HUES64 (cell line): ENCODE measurements at regions not wholly inside any gene's neighbourhood (a gene's known extent, or its start where the extent isn't known, plus 50 kb on each side); places are given as distances from the start of the nearest gene placed in this dataset.

Experiments used
- H3K27ac ChIP-seq: 2 replicates; pipeline ENCODE4 v1.7.0; 2013; ENCODE audit warnings: low read depth, low read length, inconsistent platforms
- H3K27me3 ChIP-seq: 2 replicates; pipeline ENCODE4 v1.6.1; 2013; ENCODE audit warnings: mild to moderate bottlenecking, low read length; ENCODE audit not compliant: insufficient read depth
- H3K36me3 ChIP-seq: 2 replicates; pipeline ENCODE4 v1.6.1; 2013; ENCODE audit warnings: mild to moderate bottlenecking, low read length; ENCODE audit not compliant: insufficient read depth
- H3K4me1 ChIP-seq: 2 replicates; pipeline ENCODE4 v1.6.1; 2013; ENCODE audit warnings: mild to moderate bottlenecking, low read length, moderate library complexity; ENCODE audit not compliant: insufficient read depth
- H3K4me3 ChIP-seq: 2 replicates; pipeline ENCODE4 v1.5.1; 2013; ENCODE audit warnings: mild to moderate bottlenecking, low read length, moderate library complexity
- H3K9ac ChIP-seq: 2 replicates; pipeline ENCODE4 v1.6.1; 2013; ENCODE audit warnings: mild to moderate bottlenecking, low read depth, low read length
- H3K9me3 ChIP-seq: 2 replicates; pipeline ENCODE4 v1.6.1; 2013; ENCODE audit warnings: low read depth, low read length; ENCODE audit not compliant: insufficient read depth
- WGBS: fragments of 150-250, 120-280 bp; methylation state at CpG from one replicate; pipeline ENCODE4 v1.1.7; 2013; ENCODE audit warnings: missing lambda C conversion rate; 5-methylcytosine and 5-hydroxymethylcytosine counted together

DNA sequence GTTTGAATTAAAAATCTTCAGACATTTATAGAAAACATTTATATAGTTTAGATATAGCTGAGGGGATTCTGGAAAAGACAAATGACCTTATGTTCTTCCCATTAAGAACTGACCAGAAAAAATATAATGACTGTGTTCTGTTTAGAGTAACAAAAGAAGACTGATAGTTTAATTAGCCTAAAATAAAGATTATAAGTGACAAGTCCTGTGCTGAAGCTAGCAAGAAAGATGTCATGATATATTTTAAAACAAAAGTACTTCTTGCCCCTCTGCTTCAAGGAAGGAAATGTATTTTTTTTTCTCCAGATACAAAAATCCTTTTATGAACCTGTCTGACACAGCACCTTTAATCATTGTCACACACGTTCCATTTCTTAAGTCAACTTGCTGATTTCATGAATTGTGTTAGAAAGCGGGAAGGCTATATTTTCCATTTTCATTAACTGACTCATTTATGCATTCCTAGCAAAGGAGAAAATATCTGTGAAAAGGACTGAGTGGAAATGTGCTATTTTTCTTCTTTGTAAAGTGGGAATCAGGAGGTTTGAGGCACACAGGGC lies 690.7 kb upstream of the GOT2 start:
- peaks cover 2% of the 10 kb centered on the region; the same call in 1 of the 2 replicates for H3K9me3 ChIP-seq
- no peaks in the 10 kb centered on the region for H3K36me3 ChIP-seq
- no peak overlapping the region for H3K27ac ChIP-seq
- no peak overlapping the region for H3K4me3 ChIP-seq
- H3K27me3 ChIP-seq, result no peaks in the 10 kb centered on the region
- 57% methylated on average over 1 of the region's 2 CpGs for WGBS
- no peak overlapping the region for H3K9ac ChIP-seq
- H3K4me1 ChIP-seq, result no peaks in the 10 kb centered on the region

DNA sequence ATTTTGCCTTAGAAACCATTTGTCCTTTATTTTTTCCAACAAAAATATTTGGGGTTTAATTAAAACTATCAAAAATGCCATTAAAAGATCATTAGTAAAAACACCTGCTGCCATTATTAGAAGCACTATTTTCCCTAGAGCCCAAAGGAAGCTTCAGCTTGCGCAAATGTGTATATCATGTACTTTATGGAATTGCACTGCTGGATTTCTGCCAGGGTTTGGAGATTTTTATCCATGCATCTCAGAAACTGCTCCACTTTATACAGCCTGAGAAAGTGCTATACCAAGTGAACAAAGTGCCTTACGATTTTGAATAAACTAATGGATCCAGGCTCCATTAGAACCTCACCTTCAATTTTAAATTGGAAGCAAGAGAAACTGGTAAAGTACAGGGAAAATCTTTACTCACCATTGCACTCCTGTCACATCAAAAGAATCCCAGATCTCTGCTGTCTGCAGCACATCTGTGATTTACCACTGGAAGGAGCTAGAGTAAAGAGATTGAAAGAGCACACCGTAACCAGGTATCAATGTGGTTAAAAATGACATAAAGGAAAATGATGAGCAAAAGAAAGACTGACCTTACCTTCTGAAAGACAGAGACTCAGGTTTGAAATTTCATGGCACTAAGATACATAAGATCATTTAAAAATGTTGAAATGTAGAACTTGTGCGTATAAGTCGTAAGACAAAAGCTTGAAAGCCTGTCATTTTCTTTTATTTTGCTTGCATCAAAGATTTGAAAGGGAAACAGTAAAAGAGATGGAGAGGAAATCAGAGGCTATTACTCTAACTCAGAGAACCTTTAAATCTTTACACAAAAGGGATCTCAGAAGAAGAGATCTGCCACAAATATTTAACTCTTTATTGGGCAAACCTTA lies 678.1 kb upstream of the GOT2 start:
- H3K4me1 ChIP-seq, result no peaks in the 10 kb centered on the region
- no peak overlapping the region for H3K9ac ChIP-seq
- H3K36me3 ChIP-seq, result no peaks in the 10 kb centered on the region
- 87% methylated on average over 5 of the region's 5 CpGs for WGBS
- H3K27me3 ChIP-seq, result no peaks in the 10 kb centered on the region
- no peak overlapping the region for H3K27ac ChIP-seq
- no peaks in the 10 kb centered on the region for H3K9me3 ChIP-seq
- no peak overlapping the region for H3K4me3 ChIP-seq

DNA sequence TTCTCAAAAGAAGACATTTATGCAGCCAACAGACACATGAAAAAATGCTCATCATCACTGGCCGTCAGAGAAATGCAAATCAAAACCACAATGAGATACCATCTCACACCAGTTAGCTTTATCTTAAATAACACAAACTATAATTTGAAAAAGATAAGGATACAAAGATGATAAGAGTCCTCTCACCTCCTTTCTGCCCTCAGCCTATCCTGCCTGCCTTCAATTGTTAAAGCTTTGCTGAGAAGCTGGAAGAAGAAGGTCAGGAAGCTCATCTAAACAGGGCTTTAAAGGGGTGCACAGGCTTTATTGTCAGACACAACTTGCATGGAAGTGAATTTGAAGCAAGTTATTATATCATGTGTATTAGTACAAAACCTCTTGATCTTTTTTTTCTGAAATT lies 676.3 kb upstream of the GOT2 start:
- no peaks in the 10 kb centered on the region for H3K27me3 ChIP-seq
- no CpG with 5 or more reads among the region's 1 CpG for WGBS
- no peak overlapping the region for H3K9ac ChIP-seq
- H3K4me3 ChIP-seq, result no peak overlapping the region
- no peaks in the 10 kb centered on the region for H3K4me1 ChIP-seq
- no peak overlapping the region for H3K27ac ChIP-seq
- H3K36me3 ChIP-seq, result no peaks in the 10 kb centered on the region
- H3K9me3 ChIP-seq, result no peaks in the 10 kb centered on the region

DNA sequence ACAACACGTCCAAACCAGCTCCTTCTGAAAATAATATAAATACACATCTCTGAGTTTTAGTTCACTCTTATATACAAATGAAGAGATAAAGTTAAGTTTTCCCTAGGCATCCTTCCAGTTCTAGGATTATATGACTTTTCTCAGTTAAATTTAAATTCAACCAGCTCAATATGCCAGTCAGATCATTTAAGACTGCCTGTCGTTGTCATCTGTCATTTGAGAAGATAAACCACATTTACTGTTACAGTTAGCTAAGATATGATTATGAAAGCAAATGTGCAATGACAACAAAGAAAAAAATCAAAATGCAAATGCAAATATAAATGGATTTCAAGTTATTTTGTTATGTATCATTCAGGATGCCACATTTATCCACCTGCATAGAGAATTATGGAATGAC lies 671.7 kb upstream of the GOT2 start:
- no peak overlapping the region for H3K4me3 ChIP-seq
- 100% methylated on average over 1 of the region's 2 CpGs for WGBS

DNA sequence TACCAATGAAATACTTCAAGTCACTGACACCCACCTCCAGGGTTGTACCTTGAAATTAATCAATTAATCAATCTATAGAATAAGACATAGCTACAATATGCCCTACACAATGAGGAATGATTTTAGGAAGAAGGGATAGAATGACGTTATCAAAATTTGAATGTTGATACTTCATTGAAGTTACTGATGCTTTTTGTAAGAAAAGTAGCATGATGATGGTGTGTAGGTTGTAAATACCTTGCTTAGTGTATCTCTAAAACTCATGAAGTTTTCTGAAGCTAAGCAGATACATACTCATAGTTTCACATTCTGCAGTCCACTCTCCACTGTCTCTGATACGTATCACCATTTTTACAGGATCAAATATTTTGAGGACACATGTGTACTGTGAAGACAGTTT lies 670.4 kb upstream of the GOT2 start:
- H3K36me3 ChIP-seq, result no peaks in the 10 kb centered on the region
- H3K27ac ChIP-seq, result no peak overlapping the region
- no peaks in the 10 kb centered on the region for H3K4me1 ChIP-seq
- no peaks in the 10 kb centered on the region for H3K27me3 ChIP-seq
- no peak overlapping the region for H3K9ac ChIP-seq
- no peak overlapping the region for H3K4me3 ChIP-seq
- no peaks in the 10 kb centered on the region for H3K9me3 ChIP-seq
- 96% methylated on average over 1 of the region's 2 CpGs for WGBS

More for the DNA sequence above, 671.7 kb upstream of the GOT2 start:
- H3K4me1 ChIP-seq, result no peaks in the 10 kb centered on the region
- no peak overlapping the region for H3K9ac ChIP-seq
- H3K9me3 ChIP-seq, result no peaks in the 10 kb centered on the region
- H3K27ac ChIP-seq, result no peak overlapping the region
- no peaks in the 10 kb centered on the region for H3K36me3 ChIP-seq
- H3K27me3 ChIP-seq, result no peaks in the 10 kb centered on the region

DNA sequence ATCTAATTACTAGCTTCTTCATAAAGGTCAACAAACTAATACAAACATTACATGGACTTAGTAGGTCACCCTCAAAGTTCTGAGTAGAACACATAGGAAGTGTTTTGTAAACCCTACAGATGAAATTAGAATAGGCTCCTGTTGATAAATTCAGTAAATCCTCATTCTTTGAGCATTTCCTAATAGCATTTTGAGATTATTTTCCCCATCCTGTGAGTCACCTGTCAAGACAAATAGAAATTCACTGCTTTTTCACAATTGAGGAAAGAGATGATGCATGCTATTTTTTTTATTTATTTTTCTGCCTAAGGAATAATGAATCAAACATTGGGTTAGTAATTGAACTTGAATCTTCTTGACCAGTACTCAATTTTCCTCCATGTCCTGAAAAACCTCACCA lies 666.7 kb upstream of the GOT2 start:
- Histone ChIP-seq H3K4me3 (no peak overlapping the region), H3K9ac (no peak overlapping the region), H3K4me1 (no peaks in the 10 kb centered on the region), H3K27ac (no peak overlapping the region), H3K9me3 (no peaks in the 10 kb centered on the region), H3K36me3 (no peaks in the 10 kb centered on the region), H3K27me3 (no peaks in the 10 kb centered on the region)

DNA sequence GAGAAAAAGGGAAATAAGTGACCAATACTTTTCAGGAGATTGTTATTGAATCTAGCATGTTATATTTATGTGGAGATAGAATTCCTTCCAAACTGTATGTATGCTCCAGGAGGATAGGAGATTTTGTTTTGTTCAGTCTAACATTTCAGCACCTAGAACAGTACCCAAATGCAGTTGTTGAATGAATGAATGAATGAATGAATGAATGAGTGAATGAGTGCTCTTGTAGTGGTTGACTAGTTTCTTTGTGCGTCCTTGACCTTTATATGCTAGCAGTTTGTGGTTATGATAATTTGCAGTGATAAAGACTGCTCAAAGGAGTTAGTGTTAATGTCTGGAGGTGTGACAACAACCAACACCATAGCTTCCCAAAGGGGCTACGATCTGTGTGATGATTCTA lies 663.5 kb upstream of the GOT2 start:
- H3K27me3 ChIP-seq, result no peaks in the 10 kb centered on the region
- no peaks in the 10 kb centered on the region for H3K36me3 ChIP-seq
- H3K9ac ChIP-seq, result no peak overlapping the region
- H3K4me3 ChIP-seq, result no peak overlapping the region
- H3K4me1 ChIP-seq, result peaks cover 6% of the 10 kb centered on the region
- no peaks in the 10 kb centered on the region for H3K9me3 ChIP-seq
- WGBS, result 99% methylated on average over 2 of the region's 2 CpGs
- H3K27ac ChIP-seq, result no peak overlapping the region

DNA sequence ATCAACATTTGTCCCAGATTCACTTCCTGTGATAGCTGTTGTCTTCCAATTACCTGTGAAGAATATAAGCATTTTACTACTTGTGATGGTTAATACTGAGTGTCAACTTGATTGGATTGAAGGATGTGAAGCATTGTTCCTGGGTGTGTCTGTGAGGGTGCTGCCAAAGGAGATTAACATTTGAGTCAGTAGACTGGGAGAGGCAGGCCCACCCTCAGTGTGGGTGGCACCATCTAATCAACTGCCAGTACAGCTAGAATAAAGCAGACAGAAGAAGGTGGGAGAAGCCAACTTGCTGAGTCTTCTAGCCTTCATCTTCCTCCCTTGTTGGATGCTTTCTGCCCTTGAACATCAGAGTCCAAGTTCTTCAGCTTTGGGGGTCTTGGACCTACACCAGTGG lies 660.4 kb upstream of the GOT2 start:
- Histone ChIP-seq H3K9ac (no peak overlapping the region), H3K4me3 (no peak overlapping the region), H3K9me3 (no peaks in the 10 kb centered on the region), H3K36me3 (no peaks in the 10 kb centered on the region), H3K27ac (no peak overlapping the region), H3K27me3 (no peaks in the 10 kb centered on the region), H3K4me1 (peaks cover 6% of the 10 kb centered on the region)

DNA sequence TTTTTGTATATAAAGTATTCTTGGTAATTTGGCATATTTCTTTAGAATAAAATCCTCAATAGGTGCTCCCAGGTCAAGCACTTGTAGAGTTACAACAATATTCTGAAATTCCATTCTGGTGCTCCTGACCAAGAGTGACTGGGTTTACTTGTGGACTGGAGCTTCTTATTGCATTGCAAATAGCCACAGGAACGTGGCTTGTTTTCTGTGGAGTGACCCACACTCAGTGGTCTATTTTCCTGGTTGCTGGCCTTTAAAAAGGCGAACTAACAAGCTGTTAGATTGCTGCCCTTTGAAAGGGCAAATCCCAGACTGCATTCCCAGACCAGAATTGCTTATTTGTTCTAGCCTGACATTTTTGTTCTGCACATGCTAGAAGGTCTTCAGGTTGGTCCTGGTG lies 658.8 kb upstream of the GOT2 start:
- H3K27me3 ChIP-seq, result no peaks in the 10 kb centered on the region
- H3K9me3 ChIP-seq, result no peaks in the 10 kb centered on the region
- 86% methylated on average over 2 of the region's 2 CpGs for WGBS
- H3K27ac ChIP-seq, result no peak overlapping the region
- H3K36me3 ChIP-seq, result no peaks in the 10 kb centered on the region
- peaks cover 6% of the 10 kb centered on the region for H3K4me1 ChIP-seq
- H3K4me3 ChIP-seq, result no peak overlapping the region
- H3K9ac ChIP-seq, result no peak overlapping the region

DNA sequence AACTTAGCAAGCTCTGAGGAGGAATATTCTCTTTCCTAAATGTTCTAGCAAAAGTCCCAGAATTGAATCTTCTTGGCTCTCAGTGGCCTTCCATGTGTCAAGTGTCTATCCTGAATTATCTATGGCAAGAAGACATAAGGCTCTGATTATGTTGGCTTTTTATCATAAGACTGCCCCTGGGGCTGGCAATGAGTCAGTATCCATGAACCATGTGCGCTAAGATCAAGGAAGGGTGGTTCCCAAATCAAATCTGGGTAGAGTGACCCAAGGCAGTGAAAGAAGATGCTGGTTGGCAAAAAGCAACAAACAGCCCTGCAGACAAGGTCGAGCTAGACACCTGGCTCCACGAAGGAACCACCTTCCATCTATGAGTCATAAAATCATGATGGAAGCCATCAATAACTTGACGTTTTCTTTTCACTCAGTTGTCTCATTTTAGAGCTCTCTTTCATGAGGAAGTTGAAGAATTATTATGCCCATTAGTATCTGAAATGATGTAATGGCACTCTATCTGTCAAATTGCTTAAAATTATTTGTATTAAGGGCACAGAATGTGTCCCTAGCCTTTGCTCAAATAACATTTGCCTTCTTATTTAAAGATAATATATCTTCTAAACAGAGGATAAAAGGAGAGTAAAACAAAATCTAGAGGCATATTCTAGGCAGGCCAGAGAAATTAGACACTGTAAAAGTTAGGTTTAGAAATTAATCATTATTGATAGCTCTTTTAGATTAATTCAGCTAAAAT lies 657.7 kb upstream of the GOT2 start:
- WGBS, result 90% methylated on average over 4 of the region's 4 CpGs
- H3K9ac ChIP-seq, result no peak overlapping the region

DNA sequence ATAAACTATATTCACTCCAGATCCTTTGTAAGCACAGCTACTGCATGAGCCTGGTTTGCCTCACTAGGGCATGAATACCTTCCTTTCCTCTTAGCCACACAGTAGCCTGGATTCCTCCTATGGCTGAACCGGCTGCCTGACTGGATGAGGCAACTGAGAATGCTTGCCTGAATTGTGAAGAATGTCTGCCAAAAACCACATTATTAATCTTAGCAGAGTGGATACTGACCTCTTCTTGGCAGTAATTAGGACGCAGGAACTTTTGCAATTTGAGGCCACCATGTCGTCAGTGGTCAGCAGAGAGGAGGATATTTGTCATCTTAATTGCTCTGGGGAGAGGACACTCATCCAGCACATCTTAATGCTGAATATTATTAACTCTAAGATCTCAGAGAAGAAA lies 651.8 kb upstream of the GOT2 start:
- no peak overlapping the region for H3K27ac ChIP-seq
- no peaks in the 10 kb centered on the region for H3K9me3 ChIP-seq
- H3K4me1 ChIP-seq, result no peaks in the 10 kb centered on the region
- no peaks in the 10 kb centered on the region for H3K27me3 ChIP-seq
- H3K36me3 ChIP-seq, result no peaks in the 10 kb centered on the region
- H3K9ac ChIP-seq, result no peak overlapping the region
- WGBS, result 94% methylated on average over 3 of the region's 3 CpGs
- H3K4me3 ChIP-seq, result no peak overlapping the region

More for the DNA sequence above, 657.7 kb upstream of the GOT2 start:
- Histone ChIP-seq H3K4me3 (no peak overlapping the region), H3K27ac (no peak overlapping the region), H3K27me3 (no peaks in the 10 kb centered on the region), H3K9me3 (no peaks in the 10 kb centered on the region), H3K4me1 (peaks cover 6% of the 10 kb centered on the region), H3K36me3 (no peaks in the 10 kb centered on the region)
